DMS 273 (cell line): ENCODE measurements at regions not wholly inside any gene's neighbourhood (a gene's known extent, or its start where the extent isn't known, plus 50 kb on each side); places are given as distances from the start of the nearest gene placed in this dataset.
A peak's percentile ranks its signal among the peaks of the same experiment; 100 is the strongest.

Experiments
- DNase-seq: peaks from one replicate; lab custom pipeline; 2025; ENCODE audit not compliant: unreplicated experiment; lab: John Stamatoyannopoulos, UW

DNA sequence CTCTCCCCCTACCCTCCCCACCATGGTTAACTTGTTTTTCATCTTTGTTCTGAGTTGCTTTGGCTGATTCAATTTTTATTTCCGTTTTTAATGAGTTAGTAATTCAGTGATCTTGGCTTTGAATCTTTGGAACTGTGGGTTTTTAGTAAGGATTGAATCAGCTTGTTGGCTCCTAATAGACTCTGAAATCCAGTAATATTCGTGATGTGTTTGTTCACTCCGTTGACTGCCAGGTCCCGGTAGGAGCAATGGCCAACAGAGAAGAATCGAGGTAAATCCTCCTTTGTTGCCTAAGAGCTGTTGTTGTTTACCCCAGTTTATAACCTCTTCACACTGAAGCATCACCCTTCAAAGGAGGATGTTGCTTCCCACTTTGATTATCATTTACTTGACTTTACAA is 92.7 kb downstream of the PCSK1 start:
- DNase-seq: no peak

DNA sequence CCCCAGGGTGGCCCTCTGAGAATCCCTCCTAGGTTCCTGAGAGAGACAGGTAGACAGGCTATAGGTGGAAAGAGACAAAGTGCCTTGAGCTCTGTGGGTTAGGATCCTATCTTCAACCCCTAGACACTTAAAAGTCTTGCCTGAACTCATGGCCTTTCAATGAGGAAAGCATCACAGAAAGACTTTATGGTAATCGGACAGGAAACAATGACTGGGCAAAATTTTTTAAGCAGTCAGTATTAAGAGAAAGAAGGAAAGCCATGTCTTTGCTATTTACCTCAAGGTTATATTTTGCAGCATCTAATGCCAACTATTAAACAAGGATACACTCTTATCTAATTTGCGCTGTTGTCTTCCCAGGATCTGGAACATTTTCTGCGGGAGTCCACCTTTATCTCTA is 93.2 kb downstream of the PCSK1 start:
- no peak for DNase-seq

DNA sequence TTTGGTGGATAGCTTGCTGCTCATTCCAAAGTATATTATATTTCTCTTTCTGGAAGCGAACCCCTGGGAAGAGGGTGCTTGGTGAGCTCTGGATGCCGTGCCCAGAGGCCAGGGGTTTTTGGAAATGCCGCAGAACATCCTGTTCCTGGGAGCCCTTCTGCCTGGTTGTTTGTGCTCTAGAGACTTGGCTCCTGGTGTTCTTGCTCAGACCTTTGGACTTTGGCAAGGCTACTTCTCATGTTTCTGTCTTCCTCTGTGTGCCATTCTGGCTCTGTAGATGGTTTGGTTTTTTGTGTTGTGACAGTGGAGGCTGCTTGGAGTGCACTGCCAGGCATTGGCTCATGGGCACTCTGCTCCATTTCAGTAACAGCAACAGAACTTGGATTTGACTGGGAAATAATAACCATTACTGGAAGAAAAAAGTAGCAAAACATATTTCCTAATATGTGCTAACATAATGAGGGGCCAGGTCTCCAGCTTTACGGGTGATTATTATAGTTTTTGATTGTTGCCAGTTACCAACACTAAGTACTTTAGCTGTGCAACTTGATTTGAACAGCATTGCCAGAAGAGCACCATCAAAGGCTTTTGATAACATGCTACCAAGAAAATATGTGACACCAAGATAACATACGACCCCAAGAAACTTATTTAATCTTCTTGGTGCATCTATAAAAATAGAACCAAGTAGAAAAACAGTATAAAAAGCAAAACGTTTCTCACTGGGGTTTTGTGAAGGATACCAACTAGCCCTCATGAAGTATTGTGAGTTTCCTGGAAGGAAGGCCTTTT is 94.2 kb downstream of the PCSK1 start:
- no peak for DNase-seq

DNA sequence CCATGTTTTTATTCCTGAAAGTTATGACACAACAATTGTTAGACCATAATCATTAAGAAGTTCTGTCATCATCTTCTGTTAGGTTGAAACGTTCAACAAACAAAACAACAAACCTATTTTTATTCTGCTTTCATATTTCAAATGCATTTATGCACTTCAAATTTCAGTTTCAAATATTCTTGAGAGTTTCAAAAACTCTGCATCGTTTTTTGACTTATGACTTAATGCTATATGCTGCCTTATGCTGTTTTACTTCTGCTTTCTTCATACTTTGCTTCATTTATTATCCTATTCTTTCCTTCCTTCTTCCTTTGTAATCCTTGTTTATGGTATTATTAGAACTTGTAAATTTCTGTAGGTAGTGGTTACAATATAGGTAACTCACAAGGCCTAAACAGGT is 95.0 kb downstream of the PCSK1 start:
- DNase-seq: no peak

DNA sequence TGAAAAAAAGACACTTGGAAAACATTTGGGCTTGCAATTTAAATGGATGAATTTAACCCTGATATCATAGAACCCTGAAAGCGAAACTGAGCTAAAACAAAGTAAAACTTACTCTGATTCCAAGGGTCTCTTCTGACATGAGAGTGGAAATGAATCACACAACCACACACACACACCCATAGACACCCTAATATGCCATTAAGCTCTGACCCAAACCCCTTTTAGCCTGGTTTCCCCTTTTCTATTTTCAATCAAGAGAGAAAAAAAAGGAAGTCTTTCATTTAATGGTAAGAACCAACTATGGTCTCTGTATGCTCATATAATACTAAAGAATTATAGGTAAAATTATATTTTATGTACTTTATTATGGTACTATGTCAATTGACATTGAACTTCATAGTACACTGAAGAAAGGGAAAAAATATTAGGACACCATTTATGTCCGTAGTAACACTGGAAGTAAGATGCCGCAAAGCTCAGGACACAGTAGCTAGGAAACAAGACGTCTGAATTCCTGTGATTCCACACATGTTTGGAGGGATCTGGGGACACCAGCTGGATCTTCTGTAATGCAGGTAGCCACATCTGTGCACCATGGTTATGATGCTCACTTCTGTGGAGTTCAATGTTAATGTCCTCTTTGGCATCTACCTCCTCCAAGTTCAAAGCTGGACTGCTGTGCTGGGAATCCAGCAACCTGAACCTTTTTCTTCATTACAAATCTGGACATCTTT is 95.8 kb downstream of the PCSK1 start:
- DNase-seq: no peak

DNA sequence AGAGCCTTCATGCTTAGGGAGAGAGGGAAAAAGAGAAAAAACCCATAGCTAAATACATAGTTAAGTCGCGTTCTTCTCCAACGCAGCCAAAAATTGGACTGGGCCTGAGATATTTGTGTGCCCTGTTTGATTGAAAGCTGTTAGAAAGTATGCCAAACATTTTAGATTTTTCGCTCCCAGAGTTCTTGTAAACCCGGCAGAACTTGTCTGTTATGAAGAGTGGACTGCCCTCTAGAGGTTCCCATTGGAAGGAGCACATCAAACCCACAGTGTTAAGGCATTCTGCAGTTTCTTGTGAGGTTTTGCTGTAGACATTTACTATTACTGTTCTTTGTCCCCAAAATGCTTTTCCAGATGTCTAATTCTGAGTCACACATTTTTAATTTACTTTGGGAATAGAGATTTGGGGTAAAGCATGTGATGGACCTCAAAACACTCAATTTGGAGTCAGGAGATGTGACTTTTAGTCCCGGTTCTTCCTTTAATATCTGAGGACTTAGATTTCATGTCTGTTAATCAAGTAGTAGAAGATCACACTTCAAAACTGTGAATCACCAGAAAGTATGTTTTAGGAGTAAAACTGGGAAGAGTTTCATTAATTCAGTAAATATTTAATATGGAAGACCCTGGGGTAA is 96.6 kb downstream of the PCSK1 start:
- DNase-seq: peak; percentile 87

DNA sequence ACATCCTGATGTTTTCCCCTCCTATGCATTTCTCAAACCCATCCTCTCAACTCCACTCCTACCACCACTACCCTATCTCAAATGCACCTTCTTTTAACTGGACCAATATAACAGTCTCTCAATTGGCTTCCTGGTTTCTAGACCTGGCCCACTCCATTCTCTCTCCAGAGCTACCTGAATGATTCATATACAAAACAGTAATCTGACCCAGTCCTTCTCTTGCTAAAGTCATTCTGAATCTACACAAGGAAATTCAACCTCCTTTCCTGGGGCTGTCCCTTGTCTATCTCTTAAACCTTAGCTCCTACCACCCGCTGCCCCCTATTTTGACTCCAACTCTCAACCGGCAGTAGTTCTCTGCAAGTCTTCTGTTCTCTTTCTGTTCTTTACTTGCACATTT is 97.2 kb downstream of the PCSK1 start:
- DNase-seq: no peak

DNA sequence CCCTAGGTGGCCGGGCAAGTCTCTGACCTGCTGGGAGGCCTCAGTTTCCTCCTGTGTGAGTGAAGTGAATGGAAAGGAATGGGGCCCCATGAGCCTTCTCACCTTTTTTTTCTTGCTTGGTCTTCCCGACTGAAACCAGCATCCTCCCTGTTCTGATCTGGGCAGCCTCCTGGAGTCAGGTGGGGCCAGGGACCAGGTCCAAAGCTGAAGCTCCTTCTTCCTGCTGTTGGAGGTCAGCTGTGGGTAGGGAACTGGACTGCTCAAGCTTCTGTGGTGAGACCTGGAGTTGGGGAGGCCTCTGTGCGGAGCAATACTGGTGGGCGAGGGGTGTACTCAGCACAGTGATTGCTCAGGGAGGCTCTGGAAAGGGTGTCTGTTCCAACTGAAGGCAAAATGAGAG is 99.7 kb downstream of the PCSK1 start:
- no peak for DNase-seq

DNA sequence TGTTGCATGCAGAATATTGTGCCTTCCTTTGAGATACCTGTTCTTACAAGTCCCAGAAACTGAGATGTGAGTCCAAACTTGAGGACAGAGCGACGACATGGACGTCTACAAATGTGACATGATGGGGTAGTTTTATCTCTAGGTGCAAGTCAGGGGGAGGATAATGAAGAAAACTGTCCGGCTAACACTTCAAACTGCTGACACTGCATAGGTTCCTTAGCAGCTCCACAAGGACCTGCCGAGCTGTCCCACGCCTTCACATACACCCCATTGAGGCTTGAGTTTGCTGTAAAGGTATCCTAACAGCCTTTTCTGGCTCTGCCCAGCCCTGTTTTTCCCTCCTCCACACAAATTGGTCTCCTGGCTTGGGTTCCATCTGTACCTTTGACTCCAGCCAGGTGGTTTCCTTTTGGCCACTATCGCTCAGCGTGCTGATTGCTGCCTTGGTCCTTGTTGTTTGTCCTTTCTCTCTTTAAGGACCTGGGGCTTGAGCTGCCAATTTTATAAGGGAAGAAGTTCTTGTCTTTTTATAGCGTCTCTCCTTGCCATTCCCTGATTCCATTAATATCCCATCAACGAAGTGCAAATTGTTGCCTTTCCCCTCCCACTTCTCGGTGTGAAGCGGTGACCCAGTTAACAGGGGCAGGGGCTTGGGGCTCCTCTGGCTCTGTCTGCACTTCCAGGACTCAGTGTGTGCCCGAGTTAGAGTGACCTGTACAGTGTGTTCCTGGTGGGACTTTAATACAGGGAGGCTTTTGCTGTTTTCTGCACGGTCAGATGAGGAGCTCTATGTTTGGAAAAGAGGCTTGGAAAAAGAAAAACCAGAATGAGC is 100.3 kb downstream of the PCSK1 start:
- DNase-seq: no peak

DNA sequence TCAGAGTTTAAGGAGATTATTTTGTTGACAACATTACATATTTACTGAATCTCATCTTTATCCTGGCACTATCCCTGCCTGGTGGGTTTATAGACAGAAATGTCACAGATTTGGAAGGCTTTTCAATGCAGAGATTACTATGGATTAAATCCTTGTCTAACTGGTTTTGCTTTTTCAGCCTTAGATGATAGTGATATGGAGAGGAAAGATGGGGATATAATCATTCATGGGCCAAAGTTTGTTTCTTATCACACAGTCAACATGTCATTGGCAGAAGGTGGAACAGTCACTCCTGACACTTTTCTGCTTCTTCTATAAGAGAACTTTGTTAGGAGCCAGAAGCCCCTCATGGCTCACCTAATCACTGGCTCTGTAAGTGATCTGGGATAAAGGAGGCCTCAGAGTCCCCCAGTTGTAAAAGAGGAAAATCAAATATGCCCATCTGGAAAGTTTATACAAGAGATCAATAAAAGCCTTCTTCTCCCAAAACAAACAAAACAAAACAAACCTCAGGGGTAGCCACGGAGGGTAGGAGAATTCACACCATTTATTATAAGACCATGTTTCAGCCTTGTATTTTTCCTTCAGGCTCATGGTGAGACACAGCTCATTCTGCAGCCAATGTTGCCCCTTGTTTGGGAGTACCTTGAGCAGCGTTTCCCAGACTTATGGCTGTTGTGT is 101.2 kb downstream of the PCSK1 start:
- DNase-seq: no peak

DNA sequence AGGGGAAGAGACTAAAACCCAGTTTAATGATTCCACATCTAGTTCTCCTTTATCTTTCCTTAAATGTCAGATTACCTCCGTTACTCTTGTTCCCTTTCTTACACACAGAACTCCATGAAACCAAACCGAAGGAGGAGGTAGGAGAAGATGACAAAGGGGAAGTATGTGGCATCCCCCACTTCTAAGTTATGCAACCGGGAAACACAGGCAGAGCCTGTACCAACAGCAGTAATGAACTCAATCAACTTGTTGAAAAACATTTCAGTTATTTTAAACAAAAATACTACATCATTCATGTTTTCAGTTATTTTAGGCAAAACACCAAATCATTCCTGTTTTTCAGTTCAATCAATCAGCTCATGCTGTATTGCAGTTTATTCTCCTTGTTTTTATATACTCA is 101.8 kb downstream of the PCSK1 start:
- no peak for DNase-seq

DNA sequence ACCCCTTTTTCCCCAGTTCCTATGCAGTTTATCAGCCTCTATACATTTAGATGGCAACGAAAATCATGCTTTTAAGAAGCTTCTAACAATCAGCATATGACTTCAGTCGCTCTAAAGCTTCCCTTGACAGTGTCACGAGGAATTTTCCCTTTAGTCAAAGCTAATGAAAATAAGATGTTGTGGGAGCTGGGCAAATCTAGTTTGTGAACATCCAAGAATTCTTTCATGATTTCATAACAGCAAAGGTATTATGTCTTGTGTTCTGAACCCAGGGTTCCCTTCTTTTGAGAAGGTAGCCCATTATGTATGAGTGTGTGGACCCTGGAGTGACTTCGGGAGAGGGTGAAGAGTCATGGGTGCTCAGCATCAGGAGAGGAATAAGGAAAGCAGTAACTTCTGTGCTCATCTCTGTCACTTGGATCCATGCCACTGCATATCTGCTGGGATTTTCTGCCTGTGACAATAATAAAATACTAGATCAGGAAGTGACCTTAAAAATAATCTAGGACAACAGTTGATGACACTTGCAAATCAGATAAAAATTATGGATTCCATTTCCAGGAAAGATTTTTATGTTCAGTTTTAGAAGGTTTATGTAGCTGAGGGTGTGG is 102.4 kb downstream of the PCSK1 start:
- no peak for DNase-seq

DNA sequence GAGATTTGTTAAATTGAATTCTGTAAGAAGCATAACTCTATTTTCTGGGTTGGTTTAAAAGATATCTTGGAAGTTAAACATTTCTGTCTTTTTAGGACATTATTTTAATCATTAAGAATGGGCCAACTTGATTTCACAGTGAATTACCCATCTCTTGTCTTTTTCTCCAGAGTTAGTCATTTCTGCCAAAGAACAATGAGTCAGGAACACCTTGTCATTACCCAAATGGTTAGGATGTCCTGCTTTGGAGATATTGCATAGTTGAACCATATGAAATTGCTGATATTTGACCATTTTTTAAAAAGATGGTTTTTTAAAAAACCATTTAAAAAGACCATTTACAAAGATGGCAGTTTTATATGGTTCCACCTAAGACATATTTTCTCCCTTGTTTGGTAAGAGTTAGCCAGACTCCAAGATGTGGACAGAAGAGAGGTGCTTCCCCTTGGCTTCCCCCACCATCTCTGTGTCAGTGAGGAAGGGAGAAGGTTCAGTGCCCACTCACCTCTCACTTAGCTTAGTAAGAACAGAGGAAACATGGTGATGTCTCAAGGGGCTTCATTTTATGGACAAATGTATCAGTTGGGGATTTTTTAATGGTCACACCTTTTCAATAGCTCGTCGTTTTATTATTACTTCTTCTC is 103.0 kb downstream of the PCSK1 start:
- DNase-seq: no peak

DNA sequence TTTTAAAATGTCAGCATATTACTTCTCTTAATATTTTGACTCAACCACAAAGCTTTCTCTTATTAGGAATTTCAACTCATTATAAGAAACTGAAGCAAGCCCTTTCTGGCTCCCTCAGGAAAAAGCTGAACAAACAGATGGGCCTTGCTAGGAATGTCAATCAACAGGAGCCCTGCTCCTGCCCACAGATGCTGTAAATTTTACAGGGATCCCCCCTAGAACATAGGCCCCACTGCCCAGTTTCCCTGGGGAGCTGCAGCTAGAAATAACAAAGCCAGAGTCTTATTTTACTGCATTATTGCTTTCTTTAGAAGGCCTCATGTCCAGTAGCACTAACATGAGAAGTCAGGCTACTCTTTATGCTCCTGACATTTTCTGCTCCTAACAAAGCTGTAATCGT is 103.8 kb downstream of the PCSK1 start:
- peak; percentile 58 for DNase-seq

DNA sequence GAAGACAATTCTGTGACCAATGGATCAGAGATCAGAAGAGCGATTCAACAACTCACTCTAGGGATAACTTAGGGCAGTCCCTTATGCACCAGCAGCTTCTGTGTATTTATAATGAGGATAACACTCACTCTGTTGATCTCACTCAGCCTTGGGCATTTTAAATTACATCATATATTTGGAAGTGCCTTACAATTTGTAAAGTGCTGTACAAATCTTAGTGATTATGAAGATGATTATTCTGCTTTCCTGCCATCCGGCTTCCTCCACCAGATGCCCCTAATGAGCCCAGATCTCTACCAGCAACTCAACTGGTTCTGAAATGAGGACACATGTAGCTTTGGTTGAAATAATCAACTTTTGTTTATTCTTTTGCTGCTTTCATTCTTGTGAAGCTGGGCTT is 105.3 kb downstream of the PCSK1 start:
- DNase-seq: peak; percentile 27

DNA sequence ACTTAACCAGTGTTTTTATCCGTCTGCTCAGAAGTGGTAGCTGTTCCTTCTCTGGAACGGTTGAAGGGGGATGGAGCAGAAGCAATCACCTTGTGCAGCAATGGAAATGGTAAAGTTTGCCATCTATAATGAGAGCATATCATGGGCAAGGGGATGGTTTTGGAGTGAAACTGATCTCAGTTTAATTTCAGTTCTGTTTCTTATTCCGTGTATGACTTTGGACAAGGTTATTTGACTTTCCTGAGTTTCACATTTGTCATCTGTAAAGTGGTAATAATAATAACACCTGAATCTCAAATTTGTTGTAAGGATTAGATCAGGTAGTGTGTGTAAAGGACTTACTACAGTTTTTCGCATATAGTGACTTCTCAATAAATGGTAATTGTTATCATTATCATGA is 106.1 kb downstream of the PCSK1 start:
- DNase-seq: no peak

DNA sequence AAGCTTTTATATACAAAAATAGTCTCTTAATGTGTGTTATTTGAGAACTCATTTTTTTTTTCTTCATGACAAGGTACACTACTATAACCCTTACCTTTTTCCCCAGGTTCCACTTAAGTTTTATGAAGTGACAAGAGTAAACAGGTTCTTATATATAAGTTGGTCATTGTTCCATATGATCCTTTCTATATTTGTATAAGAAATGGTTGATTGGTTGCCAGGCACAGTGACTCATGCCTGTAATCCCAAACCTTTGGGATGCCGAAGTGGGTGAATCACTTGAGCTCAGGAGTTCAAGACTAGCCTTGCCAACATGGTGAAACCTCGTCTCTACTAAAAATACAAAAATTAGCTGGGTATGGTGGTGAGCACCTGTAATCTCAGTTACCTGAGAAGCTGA is 108.3 kb downstream of the PCSK1 start:
- no peak for DNase-seq

DNA sequence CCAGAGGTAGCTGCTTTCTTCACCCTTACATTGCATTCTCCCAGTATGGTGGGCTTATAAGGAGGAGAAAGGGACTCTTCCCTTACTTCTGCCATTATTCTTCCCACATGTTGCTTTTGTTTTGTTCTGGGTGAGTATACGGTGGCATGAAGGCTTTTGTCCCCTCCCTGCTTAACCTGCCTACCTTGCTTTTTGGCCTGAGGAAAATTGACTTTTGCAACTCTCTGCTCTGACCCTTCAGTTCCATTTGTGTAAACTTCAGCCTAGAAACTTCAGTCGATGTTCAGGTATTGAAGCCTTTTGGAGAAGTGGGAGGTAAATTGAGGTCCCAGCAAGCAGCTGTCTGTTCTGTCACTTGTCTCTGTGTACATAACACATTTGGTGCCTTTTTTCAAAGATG is 110.2 kb downstream of the PCSK1 start:
- DNase-seq: no peak

DNA sequence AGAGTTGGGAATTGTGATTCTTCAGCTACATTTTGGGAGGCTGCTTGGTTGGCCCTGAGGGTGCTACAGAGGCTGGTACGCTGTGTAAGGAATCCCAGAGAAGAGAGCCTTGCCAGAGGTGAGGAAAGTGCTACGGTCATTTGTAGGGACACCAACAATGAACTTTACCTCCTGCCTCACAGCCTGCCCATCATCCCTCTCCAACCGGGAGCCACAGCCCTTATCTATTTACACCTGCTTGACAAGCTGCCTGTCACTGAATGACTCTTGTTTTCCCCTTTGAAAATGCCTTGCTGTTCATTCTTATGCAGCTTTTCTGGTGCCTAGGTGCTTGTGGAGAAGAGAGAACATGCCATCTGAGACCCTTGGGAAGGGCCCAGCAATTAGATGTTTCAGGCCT is 110.8 kb downstream of the PCSK1 start:
- no peak for DNase-seq

DNA sequence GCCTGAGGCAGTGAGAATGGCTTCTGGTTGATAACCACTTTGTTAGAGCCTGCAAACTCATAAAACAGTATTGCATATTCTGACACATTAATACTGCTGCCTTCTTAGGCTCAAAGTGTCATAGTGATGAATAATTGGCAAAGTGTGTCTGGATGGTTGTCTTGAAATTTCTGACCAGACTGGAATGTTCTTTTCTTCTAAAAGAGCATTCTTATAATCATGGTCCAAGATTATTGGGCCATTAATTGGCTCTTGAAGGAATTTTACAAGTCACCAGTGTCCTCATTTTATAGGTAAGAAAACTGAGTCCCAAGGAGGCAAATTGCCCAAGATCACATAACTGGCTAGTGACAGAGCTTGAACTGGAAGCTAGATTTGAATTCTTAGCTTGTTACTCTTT is 111.7 kb downstream of the PCSK1 start:
- no peak for DNase-seq
